GM12872 (cell line): ENCODE measurements at regions not wholly inside any gene's neighbourhood (a gene's known extent, or its start where the extent isn't known, plus 50 kb on each side); places are given as distances from the start of the nearest gene placed in this dataset.
A peak's percentile ranks its signal among the peaks of the same experiment; 100 is the strongest.

Source experiments
- CTCF ChIP-seq: IDR thresholded peaks from 3 replicates; pipeline ENCODE4 v1.5.1; 2011; ENCODE audit warnings: low read depth, mild to moderate bottlenecking, low read length, moderate library complexity; ENCODE audit not compliant: insufficient read depth

GRCh38 chr20:22460803-22461202 is 123.6 kb downstream of the FOXA2 start:
- TF ChIP-seq CTCF: no peak

- no peak for TF ChIP-seq CTCF
These were observed 124.1 kb downstream of the FOXA2 start for GRCh38 chr20:22460231-22460630.

GRCh38 chr20:22459754-22460153 is 124.6 kb downstream of the FOXA2 start:
- TF ChIP-seq CTCF: no peak

- no peak for TF ChIP-seq CTCF
These were observed 128.3 kb downstream of the FOXA2 start for GRCh38 chr20:22456109-22456508.

- no peak for TF ChIP-seq CTCF
These were observed 129.1 kb downstream of the FOXA2 start for GRCh38 chr20:22455259-22455658.

- peak; percentile 33; the same call in 1 of the 3 replicates for TF ChIP-seq CTCF
These were observed 130.9 kb downstream of the FOXA2 start for GRCh38 chr20:22453244-22454080.

- TF ChIP-seq CTCF: no peak
These were observed 131.8 kb downstream of the FOXA2 start for GRCh38 chr20:22452442-22453011.
